ENCODE measurements at regions not wholly inside any gene's neighbourhood (a gene's known extent, or its start where the extent isn't known, plus 50 kb on each side); places are given as distances from the start of the nearest gene placed in this dataset.

DNA sequence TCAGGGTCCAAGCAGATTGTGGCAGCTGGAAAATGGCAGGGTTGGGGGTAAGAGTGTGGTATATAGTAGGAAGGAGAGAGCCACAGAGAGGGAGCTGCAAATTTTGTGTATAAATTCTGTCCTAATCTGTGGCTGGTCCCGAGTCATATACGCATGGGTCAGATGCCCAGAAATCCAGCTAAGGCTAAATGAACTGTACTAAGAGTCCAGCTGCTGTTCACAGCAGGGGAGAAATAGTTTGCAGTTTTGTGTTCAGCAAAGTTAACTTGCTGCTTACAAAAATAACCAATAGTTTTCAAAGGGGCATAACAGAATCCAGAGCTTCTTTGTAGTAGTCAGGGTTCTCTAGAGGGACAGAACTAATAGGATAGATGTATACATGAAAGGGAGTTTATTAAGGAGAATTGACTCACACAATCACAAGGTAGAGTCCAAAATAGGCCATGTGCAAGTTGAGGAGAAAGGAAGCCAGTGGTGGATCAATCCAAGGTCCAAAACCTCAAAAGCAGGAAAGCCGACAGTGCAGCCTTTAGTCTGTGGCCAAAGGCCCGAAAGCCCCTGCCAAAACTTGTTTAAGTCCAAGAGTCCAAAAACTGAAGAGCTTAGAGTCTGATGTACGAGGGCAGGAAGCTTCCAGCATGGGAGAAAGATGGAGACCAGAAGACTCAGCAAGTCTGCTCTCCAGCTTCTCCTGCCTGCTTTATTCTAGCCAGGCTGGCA is 146.1 kb upstream of the KBTBD8 start:
- Mint-ChIP-seq H3K27me3 (peaks cover 0 to 9% (median 1%) of the 10 kb centered on the region in 5 donors), H3K27ac (no peak overlapping the region), H3K9me3 (peaks cover 0 to 18% (median 6%) of the 10 kb centered on the region in 9 donors), H3K4me1 (no peaks in the 10 kb centered on the region), H3K4me3 (no peak overlapping the region), H3K36me3 (no peaks in the 10 kb centered on the region)
- ATAC-seq (no peak), DNase-seq (no peak)
- POLR2A ChIA-PET = no interaction called here

DNA sequence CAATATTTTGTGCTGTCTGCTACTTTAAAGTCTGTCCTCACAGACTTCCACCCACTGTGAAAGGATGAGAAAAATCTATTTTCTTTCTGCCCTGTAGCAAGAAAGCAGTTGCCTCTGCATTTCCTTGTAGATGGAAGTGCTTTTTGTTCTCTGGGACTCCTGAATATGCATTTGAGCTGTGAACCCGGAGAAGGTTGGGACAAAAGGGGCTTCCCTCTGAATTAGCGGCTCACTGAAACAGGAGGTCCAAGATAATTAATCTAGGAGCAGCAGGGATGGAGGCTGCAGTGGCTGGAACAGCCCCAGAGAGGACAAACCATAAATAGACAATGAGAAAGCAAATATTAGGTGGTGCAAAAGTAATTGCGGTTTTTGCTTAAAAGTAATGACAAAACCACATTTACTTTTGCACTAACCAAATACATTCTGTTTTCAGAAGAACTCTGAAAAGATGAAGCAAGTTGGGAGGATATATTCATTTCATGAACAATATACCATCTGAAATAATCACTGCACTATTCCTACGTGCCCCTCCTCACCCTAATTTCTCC is 143.4 kb upstream of the KBTBD8 start:
- Mint-ChIP-seq H3K27ac (no peak overlapping the region), H3K4me3 (no peak overlapping the region), H3K9me3 (peaks cover 0 to 16% (median 0%) of the 10 kb centered on the region in 9 donors), H3K4me1 (no peaks in the 10 kb centered on the region), H3K27me3 (peaks cover 0 to 9% (median 4%) of the 10 kb centered on the region in 5 donors), H3K36me3 (no peaks in the 10 kb centered on the region)
- POLR2A ChIA-PET = no interaction called here
- no peak for DNase-seq
- no peak for ATAC-seq

- H3K4me1 Mint-ChIP-seq = no peaks in the 10 kb centered on the region
- H3K36me3 Mint-ChIP-seq = no peaks in the 10 kb centered on the region
- no peak for ATAC-seq
- H3K27ac Mint-ChIP-seq = no peak overlapping the region
- DNase-seq = no peak
- peaks cover 0 to 9% (median 4%) of the 10 kb centered on the region in 5 donors for H3K27me3 Mint-ChIP-seq
- peaks cover 0 to 16% (median 0%) of the 10 kb centered on the region in 9 donors for H3K9me3 Mint-ChIP-seq
- POLR2A ChIA-PET = no interaction called here
- no peak overlapping the region for H3K4me3 Mint-ChIP-seq
These were observed 141.6 kb upstream of the KBTBD8 start for GRCh38 chr3:66856533-66856932.

DNA sequence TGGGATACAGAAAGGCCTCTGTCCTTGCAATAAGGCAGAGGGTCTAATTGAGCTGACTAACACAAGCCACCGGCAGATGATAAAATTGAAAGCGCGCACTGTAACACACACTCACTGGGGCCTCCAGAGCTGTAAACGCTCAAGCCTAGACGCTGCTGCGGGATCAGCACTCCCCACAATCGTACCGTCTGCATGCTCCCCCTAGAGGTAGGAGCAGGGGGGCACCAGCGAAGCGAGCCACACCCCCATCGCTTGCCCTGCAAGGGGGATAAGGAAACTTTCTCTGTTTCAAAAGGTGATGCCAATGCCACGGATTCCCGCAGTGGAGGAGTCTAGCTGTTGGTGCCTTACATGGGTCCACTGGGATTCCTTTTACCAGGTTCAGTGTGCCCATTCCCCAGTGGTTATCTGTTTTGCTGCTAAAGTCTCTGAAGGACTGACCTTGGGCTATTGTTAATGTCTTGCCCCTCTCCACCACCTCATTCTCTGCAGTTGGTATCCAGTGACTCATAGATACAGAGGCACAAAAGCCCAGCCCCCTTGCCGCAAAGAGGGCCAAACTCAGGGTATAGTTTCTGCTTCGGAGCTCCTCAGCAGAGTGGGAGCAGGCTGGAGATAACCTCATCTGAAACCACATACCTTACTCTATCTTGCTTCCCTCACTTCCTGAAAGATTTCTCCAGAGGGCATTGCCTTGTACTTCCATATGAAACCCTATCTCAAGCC is 139.3 kb upstream of the KBTBD8 start:
- Mint-ChIP-seq H3K27me3 (peaks cover 0 to 5% (median 4%) of the 10 kb centered on the region in 5 donors), H3K4me3 (no peak overlapping the region), H3K9me3 (peaks cover 0 to 12% (median 0%) of the 10 kb centered on the region in 9 donors), H3K27ac (no peak overlapping the region), H3K36me3 (no peaks in the 10 kb centered on the region), H3K4me1 (no peaks in the 10 kb centered on the region)
- POLR2A ChIA-PET = no interaction called here
- ATAC-seq = no peak
- DNase-seq = no peak

DNA sequence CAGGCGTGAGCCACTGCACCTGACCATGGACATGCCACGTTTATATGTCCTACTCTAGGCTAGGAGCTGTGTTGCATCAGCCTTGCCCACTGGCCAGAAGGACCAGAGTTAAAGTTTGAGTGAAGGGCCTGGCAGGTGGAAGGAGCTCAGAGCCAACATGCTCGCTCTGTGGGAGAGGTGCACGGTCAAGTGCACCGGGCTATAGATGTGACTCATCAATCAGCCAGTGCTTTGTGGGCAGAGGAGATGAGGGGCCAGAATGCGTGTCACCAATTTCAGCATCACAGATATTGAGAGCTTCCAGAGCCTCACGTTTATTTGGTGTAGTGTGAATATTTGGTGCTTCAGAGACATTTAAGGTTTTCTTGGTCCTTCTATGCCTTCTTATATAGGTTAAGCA is 137.3 kb upstream of the KBTBD8 start:
- ATAC-seq (no peak), DNase-seq (no peak)
- POLR2A ChIA-PET = no interaction called here
- Mint-ChIP-seq H3K27ac (no peak overlapping the region), H3K4me1 (no peaks in the 10 kb centered on the region), H3K27me3 (peaks cover 0 to 4% (median 0%) of the 10 kb centered on the region in 5 donors), H3K4me3 (no peak overlapping the region), H3K36me3 (no peaks in the 10 kb centered on the region), H3K9me3 (peaks cover 0 to 12% (median 5%) of the 10 kb centered on the region in 9 donors)

- Mint-ChIP-seq H3K9me3 (peaks cover 0 to 10% (median 5%) of the 10 kb centered on the region in 9 donors), H3K4me3 (no peak overlapping the region), H3K27ac (no peak overlapping the region), H3K36me3 (no peaks in the 10 kb centered on the region), H3K4me1 (no peaks in the 10 kb centered on the region), H3K27me3 (peaks cover 0 to 4% (median 3%) of the 10 kb centered on the region in 5 donors)
- POLR2A ChIA-PET = no interaction called here
- DNase-seq (no peak), ATAC-seq (no peak)
These were observed 134.6 kb upstream of the KBTBD8 start for GRCh38 chr3:66863205-66864111.

DNA sequence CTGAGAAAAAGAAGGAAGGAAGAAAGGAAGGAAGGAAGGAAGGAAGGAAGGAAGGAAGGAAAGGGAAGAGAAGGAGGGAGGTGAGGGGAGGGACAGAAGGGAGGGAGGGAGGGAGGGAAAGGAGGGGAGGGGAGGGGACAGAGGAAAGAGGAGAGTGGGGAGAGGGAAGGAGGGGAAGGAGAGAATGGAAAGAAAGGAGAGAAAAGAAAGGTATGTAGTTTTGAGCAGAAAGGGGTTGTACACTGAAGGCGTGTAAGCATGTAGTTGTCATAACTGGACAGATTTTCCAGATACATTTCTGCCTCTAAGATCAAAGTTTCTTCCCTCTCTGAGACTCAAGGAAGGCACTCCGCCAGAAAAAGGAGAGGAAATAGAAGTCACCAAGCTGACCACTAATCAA is 113.4 kb upstream of the KBTBD8 start:
- Mint-ChIP-seq H3K27ac (no peak overlapping the region), H3K9me3 (peaks cover 0 to 44% (median 13%) of the 10 kb centered on the region in 9 donors), H3K4me3 (no peak overlapping the region), H3K4me1 (no peaks in the 10 kb centered on the region), H3K27me3 (peaks cover 2 to 8% (median 6%) of the 10 kb centered on the region in 5 donors), H3K36me3 (peaks cover 0 to 15% (median 0%) of the 10 kb centered on the region in 3 donors)
- ATAC-seq (no peak), DNase-seq (no peak)
- POLR2A ChIA-PET = no interaction called here

DNA sequence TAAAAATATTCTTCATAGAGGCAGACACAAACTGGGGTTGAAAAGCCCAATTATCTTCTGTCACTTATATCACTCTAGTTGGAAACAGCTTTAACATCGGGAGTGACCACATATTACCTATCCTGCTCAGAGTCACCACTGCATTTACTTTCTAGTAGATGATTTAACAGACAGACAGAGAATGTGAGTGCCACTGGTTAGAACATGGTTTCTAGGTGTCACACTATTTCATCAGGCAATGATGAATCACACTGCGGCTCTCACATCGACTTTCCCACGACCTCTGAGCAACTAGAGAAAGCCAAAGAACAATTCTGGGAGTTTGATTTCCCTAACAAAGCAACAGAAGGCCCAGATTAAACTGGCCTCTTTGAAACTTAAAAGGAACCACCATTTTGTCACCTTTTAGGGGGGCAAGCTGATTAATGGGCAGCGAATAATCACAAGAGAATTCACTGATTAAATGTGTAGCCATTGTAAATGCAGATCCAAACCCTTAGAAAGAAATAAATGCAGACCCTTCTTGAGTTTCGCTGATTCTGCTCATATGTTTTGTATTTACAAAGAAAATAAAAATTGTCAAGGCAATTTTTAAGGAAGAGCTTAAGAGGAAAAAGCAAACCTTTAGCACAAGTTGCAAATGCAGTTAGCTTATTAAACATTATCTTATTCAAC is 112.6 kb upstream of the KBTBD8 start:
- Mint-ChIP-seq H3K27ac (no peak overlapping the region), H3K27me3 (peaks cover 2 to 9% (median 6%) of the 10 kb centered on the region in 5 donors), H3K9me3 (peaks cover 0 to 48% (median 14%) of the 10 kb centered on the region in 9 donors), H3K4me3 (no peak overlapping the region), H3K4me1 (no peaks in the 10 kb centered on the region), H3K36me3 (peaks cover 0 to 22% (median 0%) of the 10 kb centered on the region in 3 donors)
- ATAC-seq (no peak), DNase-seq (no peak)
- POLR2A ChIA-PET = no interaction called here

- H3K27ac Mint-ChIP-seq = no peak overlapping the region
- DNase-seq = no peak
- POLR2A ChIA-PET = no interaction called here
These were observed 108.2 kb upstream of the KBTBD8 start for GRCh38 chr3:66889750-66890494.

GRCh38 chr3:66898155-66898554 is 100.0 kb upstream of the KBTBD8 start:
- DNase-seq (no peak), ATAC-seq (no peak)
- peaks cover 0 to 4% (median 2%) of the 10 kb centered on the region in 5 donors for H3K27me3 Mint-ChIP-seq
- H3K27ac Mint-ChIP-seq = no peak overlapping the region
- peaks cover 0 to 66% (median 4%) of the 10 kb centered on the region in 3 donors for H3K36me3 Mint-ChIP-seq
- no peaks in the 10 kb centered on the region for H3K4me1 Mint-ChIP-seq
- H3K9me3 Mint-ChIP-seq = peaks cover 20 to 95% (median 75%) of the 10 kb centered on the region in 9 donors
- POLR2A ChIA-PET = no interaction called here
- no peak overlapping the region for H3K4me3 Mint-ChIP-seq

More at GRCh38 chr3:66889750-66890494, 108.2 kb upstream of the KBTBD8 start:
- Mint-ChIP-seq H3K36me3 (peaks cover 0 to 31% (median 4%) of the 10 kb centered on the region in 3 donors), H3K4me1 (no peaks in the 10 kb centered on the region), H3K4me3 (no peak overlapping the region), H3K9me3 (peaks cover 3 to 60% (median 23%) of the 10 kb centered on the region in 9 donors), H3K27me3 (peaks cover 0 to 10% (median 7%) of the 10 kb centered on the region in 5 donors)
- ATAC-seq = no peak

- DNase-seq = no peak
- no peak overlapping the region for H3K4me3 Mint-ChIP-seq
- H3K36me3 Mint-ChIP-seq = peaks cover 0 to 43% (median 4%) of the 10 kb centered on the region in 3 donors
- no peak for ATAC-seq
- POLR2A ChIA-PET = no interaction called here
- no peak overlapping the region for H3K27ac Mint-ChIP-seq
- H3K4me1 Mint-ChIP-seq = no peaks in the 10 kb centered on the region
- H3K9me3 Mint-ChIP-seq = peaks cover 15 to 68% (median 44%) of the 10 kb centered on the region in 9 donors
- peaks cover 5 to 23% (median 9%) of the 10 kb centered on the region in 5 donors for H3K27me3 Mint-ChIP-seq
These were observed 93.8 kb upstream of the KBTBD8 start for GRCh38 chr3:66904336-66904735.
